Central memory CD8-positive, alpha-beta T cell (primary cell): ENCODE measurements at regions not wholly inside any gene's neighbourhood (a gene's known extent, or its start where the extent isn't known, plus 50 kb on each side); places are given as distances from the start of the nearest gene placed in this dataset.

Source experiments
- ATAC-seq: fragments of 150-1000 bp; cut with Tn5 transposase; replicated peaks from 2 replicates; pipeline ENCODE4 v1.10.0; 2022; ENCODE audit warnings: mild to moderate bottlenecking, moderate FRiP score, moderate number of reproducible peaks; ENCODE audit not compliant: poor library complexity, severe bottlenecking; ENCODE audit errors: extremely low read depth
- DNase-seq, 2 donors: peaks; one replicate each; pipeline ENCODE4 v3.0.0; 2021; ENCODE audit warnings: low spot score in 2 of 2
- H3K27ac Mint-ChIP-seq: one replicate; pipeline ENCODE4 v1.8.0; 2022; ENCODE audit warnings: low read depth, mild to moderate bottlenecking, moderate library complexity, mixed read lengths
- H3K27me3 Mint-ChIP-seq: one replicate; pipeline ENCODE4 v1.8.0; 2022; ENCODE audit warnings: mixed read lengths
- H3K36me3 Mint-ChIP-seq: one replicate; pipeline ENCODE4 v1.8.0; 2022; ENCODE audit warnings: mild to moderate bottlenecking, moderate library complexity, mixed read lengths; ENCODE audit not compliant: insufficient read depth
- H3K4me1 Mint-ChIP-seq: one replicate; pipeline ENCODE4 v1.8.0; 2022; ENCODE audit warnings: mixed read lengths
- H3K4me3 Mint-ChIP-seq: one replicate; pipeline ENCODE4 v1.8.0; 2022; ENCODE audit warnings: mild to moderate bottlenecking, moderate library complexity, mixed read lengths
- H3K9me3 Mint-ChIP-seq: one replicate; pipeline ENCODE4 v1.8.0; 2022; ENCODE audit warnings: mixed read lengths

DNA sequence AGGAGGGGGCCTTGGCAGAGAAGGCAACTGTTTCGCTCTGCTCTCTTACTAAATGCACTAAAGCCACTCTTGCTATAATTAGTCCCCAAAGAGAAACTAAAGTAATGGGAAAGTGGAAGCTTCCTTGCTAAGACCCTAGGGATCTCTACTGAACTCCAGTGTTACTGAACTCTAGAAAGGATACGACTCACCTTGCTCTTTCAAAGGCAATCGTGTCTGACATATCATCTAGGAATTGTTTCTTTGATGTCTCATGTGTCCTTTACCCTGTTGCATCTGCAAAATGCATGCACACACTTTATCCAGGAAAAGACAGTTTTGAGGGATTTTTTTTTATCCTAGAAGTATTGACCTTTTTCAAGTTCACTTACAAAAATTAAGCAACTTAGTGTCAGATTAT, 148.1 kb upstream of the FAM9B start:
- no peaks in the 10 kb centered on the region for H3K27me3 Mint-ChIP-seq
- no peaks in the 10 kb centered on the region for H3K4me1 Mint-ChIP-seq
- ATAC-seq (no peak), DNase-seq (no peak)
- no peak overlapping the region for H3K4me3 Mint-ChIP-seq
- H3K9me3 Mint-ChIP-seq, result no peaks in the 10 kb centered on the region
- H3K27ac Mint-ChIP-seq, result no peak overlapping the region
- peaks cover 1% of the 10 kb centered on the region for H3K36me3 Mint-ChIP-seq

- H3K4me3 Mint-ChIP-seq, result no peak overlapping the region
- H3K4me1 Mint-ChIP-seq, result no peaks in the 10 kb centered on the region
- DNase-seq, result no peak
- peaks cover 1% of the 10 kb centered on the region for H3K36me3 Mint-ChIP-seq
- no peaks in the 10 kb centered on the region for H3K27me3 Mint-ChIP-seq
- no peaks in the 10 kb centered on the region for H3K9me3 Mint-ChIP-seq
- H3K27ac Mint-ChIP-seq, result no peak overlapping the region
- no peak for ATAC-seq
Observed at GRCh38 chrX:9183481-9183880, 149.6 kb upstream of the FAM9B start.

- DNase-seq (no peak), ATAC-seq (no peak)
- no peaks in the 10 kb centered on the region for H3K4me1 Mint-ChIP-seq
- H3K4me3 Mint-ChIP-seq, result no peak overlapping the region
- H3K36me3 Mint-ChIP-seq, result peaks cover 1% of the 10 kb centered on the region
- no peak overlapping the region for H3K27ac Mint-ChIP-seq
- H3K27me3 Mint-ChIP-seq, result no peaks in the 10 kb centered on the region
- no peaks in the 10 kb centered on the region for H3K9me3 Mint-ChIP-seq
Observed at GRCh38 chrX:9184211-9184610, 150.3 kb upstream of the FAM9B start.

DNA sequence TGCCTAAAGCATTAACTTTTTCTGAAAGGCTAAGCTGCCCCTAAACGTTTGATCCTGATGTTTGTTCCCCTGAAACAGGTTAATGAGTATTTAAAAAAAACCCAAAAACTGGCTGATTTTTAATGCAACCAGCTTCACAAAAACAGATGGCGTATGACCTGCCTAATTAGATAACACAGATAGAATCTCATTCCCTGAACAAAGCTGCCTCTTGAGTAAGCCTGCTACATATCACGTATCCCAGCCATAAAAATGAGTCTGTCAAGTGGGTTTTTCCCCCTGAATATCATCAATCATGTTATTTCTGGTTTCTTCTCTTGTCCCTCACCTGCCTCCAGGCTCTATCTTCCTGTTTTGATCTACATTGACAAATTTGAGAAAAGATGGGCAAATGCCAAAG, 154.2 kb upstream of the FAM9B start:
- DNase-seq (no peak), ATAC-seq (no peak)
- Mint-ChIP-seq H3K9me3 (no peaks in the 10 kb centered on the region), H3K36me3 (peaks cover 1% of the 10 kb centered on the region), H3K27ac (no peak overlapping the region), H3K4me3 (no peak overlapping the region), H3K27me3 (no peaks in the 10 kb centered on the region), H3K4me1 (no peaks in the 10 kb centered on the region)

DNA sequence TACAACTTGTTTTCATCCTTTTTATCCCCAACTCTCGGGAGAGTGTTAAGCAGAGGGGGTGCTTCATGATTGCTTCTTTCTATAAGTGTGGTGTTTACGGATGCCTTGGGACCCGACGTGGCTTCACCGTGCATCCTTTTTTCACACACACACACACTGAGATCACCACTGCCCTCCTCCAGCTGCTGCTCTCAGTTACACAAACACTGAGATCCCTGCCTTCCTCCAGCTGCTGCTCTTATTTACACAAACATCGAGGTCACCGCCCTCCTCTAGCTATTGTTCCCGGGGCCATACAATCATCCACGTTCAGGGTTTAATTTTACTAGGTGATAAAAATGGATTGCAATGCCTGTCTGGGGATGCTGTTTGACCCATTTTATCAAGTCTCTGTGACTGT, 155.4 kb upstream of the FAM9B start:
- Mint-ChIP-seq H3K4me1 (no peaks in the 10 kb centered on the region), H3K9me3 (no peaks in the 10 kb centered on the region), H3K36me3 (peaks cover 1% of the 10 kb centered on the region), H3K27me3 (no peaks in the 10 kb centered on the region), H3K4me3 (no peak overlapping the region), H3K27ac (no peak overlapping the region)
- no peak for ATAC-seq
- no peak for DNase-seq

GRCh38 chrX:9191392-9191791, 157.5 kb upstream of the FAM9B start:
- no peak for ATAC-seq
- Mint-ChIP-seq H3K4me1 (peaks cover 5% of the 10 kb centered on the region), H3K4me3 (no peak overlapping the region), H3K27me3 (no peaks in the 10 kb centered on the region), H3K9me3 (no peaks in the 10 kb centered on the region), H3K27ac (no peak overlapping the region), H3K36me3 (no peaks in the 10 kb centered on the region)
- DNase-seq, result no peak

- H3K27ac Mint-ChIP-seq, result no peak overlapping the region
- no peaks in the 10 kb centered on the region for H3K9me3 Mint-ChIP-seq
- H3K27me3 Mint-ChIP-seq, result no peaks in the 10 kb centered on the region
- no peak overlapping the region for H3K4me3 Mint-ChIP-seq
- no peaks in the 10 kb centered on the region for H3K36me3 Mint-ChIP-seq
- H3K4me1 Mint-ChIP-seq, result peaks cover 5% of the 10 kb centered on the region
- ATAC-seq (no peak), DNase-seq (no peak)
Observed at GRCh38 chrX:9195199-9195880, 161.4 kb upstream of the FAM9B start.

GRCh38 chrX:9196961-9197640, 163.2 kb upstream of the FAM9B start:
- Mint-ChIP-seq H3K36me3 (no peaks in the 10 kb centered on the region), H3K4me1 (peaks cover 5% of the 10 kb centered on the region), H3K27ac (no peak overlapping the region), H3K27me3 (no peaks in the 10 kb centered on the region), H3K9me3 (no peaks in the 10 kb centered on the region), H3K4me3 (no peak overlapping the region)
- ATAC-seq, result no peak
- no peak for DNase-seq

DNA sequence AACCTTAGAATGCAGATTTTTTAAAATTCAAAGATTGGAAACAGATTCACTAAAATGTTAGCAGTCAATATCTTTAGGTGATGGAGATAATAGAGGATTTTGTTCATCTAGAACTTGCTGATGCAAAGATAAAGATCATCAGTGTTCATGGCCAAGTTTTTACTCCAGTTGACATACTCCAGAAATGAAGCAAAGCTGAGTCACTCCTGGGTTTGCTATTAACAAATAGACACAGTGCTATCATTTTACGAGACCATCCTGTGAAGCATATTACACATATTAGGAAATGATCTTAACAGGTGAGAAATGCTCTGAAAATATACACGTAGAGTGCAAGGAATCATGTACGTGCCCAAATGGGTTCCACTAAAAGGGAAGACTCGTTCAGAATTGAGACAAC, 170.6 kb upstream of the FAM9B start:
- H3K4me1 Mint-ChIP-seq, result peaks cover 19% of the 10 kb centered on the region
- DNase-seq, result no peak
- H3K27ac Mint-ChIP-seq, result no peak overlapping the region
- H3K27me3 Mint-ChIP-seq, result no peaks in the 10 kb centered on the region
- ATAC-seq, result no peak
- H3K9me3 Mint-ChIP-seq, result no peaks in the 10 kb centered on the region
- H3K4me3 Mint-ChIP-seq, result peak overlapping the region; percentile 51
- H3K36me3 Mint-ChIP-seq, result no peaks in the 10 kb centered on the region

DNA sequence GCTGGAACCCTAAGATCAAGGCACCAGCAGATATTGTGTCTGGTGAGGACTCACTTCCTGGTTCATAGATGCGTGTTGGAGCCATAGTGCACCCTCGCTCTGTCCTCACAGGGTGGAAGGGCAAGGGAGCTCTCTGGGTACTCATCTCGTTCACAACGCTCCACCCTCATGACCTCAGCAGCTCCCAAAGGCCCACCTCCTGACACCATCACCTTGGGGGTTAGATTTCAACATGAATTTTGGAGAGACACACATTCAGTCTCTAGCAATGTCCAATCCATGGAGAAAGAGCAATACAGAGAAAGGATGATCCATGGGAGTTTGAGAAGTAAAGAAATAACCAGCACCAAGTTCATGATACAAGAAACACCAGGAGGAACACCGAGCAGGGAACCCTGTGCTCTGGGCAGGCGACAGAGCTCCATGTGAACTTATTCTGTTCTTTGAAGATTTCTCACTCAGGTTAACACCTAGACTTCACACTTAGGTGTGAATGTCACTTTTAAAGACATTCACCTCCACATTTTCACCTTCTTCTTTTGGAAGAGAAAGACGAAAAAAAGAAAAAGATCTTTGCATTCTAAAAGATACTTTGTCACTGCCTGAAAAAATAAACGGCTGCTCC, 171.8 kb upstream of the FAM9B start:
- Mint-ChIP-seq H3K4me3 (peak overlapping the region; percentile 51), H3K27ac (peak overlapping the region; percentile 83), H3K9me3 (no peaks in the 10 kb centered on the region), H3K4me1 (peaks cover 19% of the 10 kb centered on the region), H3K27me3 (no peaks in the 10 kb centered on the region), H3K36me3 (no peaks in the 10 kb centered on the region)
- ATAC-seq (peak; percentile 87), DNase-seq (no peak)

GRCh38 chrX:9207142-9207541, 173.2 kb upstream of the FAM9B start:
- H3K4me3 Mint-ChIP-seq, result no peak overlapping the region
- ATAC-seq (no peak), DNase-seq (no peak)
- H3K36me3 Mint-ChIP-seq, result no peaks in the 10 kb centered on the region
- no peaks in the 10 kb centered on the region for H3K9me3 Mint-ChIP-seq
- H3K27ac Mint-ChIP-seq, result peak overlapping the region; percentile 63
- peaks cover 19% of the 10 kb centered on the region for H3K4me1 Mint-ChIP-seq
- no peaks in the 10 kb centered on the region for H3K27me3 Mint-ChIP-seq

- H3K27me3 Mint-ChIP-seq, result no peaks in the 10 kb centered on the region
- no peak for ATAC-seq
Observed at GRCh38 chrX:9211269-9211668, 177.3 kb upstream of the FAM9B start.

GRCh38 chrX:9221781-9222180, 187.9 kb upstream of the FAM9B start:
- DNase-seq (no peak), ATAC-seq (no peak)
- H3K4me1 Mint-ChIP-seq, result no peaks in the 10 kb centered on the region
- H3K27ac Mint-ChIP-seq, result no peak overlapping the region
- no peaks in the 10 kb centered on the region for H3K9me3 Mint-ChIP-seq
- H3K36me3 Mint-ChIP-seq, result peaks cover 2% of the 10 kb centered on the region
- H3K27me3 Mint-ChIP-seq, result no peaks in the 10 kb centered on the region
- H3K4me3 Mint-ChIP-seq, result no peak overlapping the region

More at GRCh38 chrX:9211269-9211668, 177.3 kb upstream of the FAM9B start:
- Mint-ChIP-seq H3K27ac (no peak overlapping the region), H3K4me1 (peaks cover 7% of the 10 kb centered on the region), H3K4me3 (no peak overlapping the region), H3K9me3 (no peaks in the 10 kb centered on the region), H3K36me3 (no peaks in the 10 kb centered on the region)
- no peak for DNase-seq
